Dermis microvascular lymphatic vessel endothelial cell (primary cell): ENCODE measurements at regions not wholly inside any gene's neighbourhood (a gene's known extent, or its start where the extent isn't known, plus 50 kb on each side); places are given as distances from the start of the nearest gene placed in this dataset.
"Not testable (repeated sequence)": the region's sequence is repeated elsewhere in the genome, so short reads cannot be mapped to it uniquely, and the experiment has no call there.

Experiments
- DNase-seq, 2 donors: peaks; one replicate each; pipeline versions ENCODE4 v3.0.0 to v3.0.0-alpha.2; 2010; ENCODE audit warnings: low read depth in 2 of 2

- peak in 1 of 2 donors; percentile 75 for DNase-seq
Observed at GRCh38 chr15:46089467-46089935, 454.7 kb downstream of the SQOR start.

- peak in 1 of 2 donors; percentile 50 for DNase-seq
Observed at GRCh38 chr15:46091860-46092450, 457.1 kb downstream of the SQOR start.

GRCh38 chr15:46098006-46098405 lies 463.2 kb downstream of the SQOR start:
- not testable (repeated sequence) for DNase-seq

- DNase-seq: no peak
Observed at GRCh38 chr15:46110755-46111154, 475.9 kb downstream of the SQOR start.

- no peak for DNase-seq
Observed at GRCh38 chr15:46111730-46112129, 476.9 kb downstream of the SQOR start.

GRCh38 chr15:46117071-46117470 lies 482.2 kb downstream of the SQOR start:
- DNase-seq: no peak

GRCh38 chr15:46120713-46121112 lies 485.9 kb downstream of the SQOR start:
- no peak for DNase-seq

GRCh38 chr15:46121441-46121840 lies 486.6 kb downstream of the SQOR start:
- no peak for DNase-seq

- no peak for DNase-seq
Observed at GRCh38 chr15:46126581-46126980, 491.8 kb downstream of the SQOR start.

GRCh38 chr15:46127361-46127874 lies 492.6 kb downstream of the SQOR start:
- no peak for DNase-seq

GRCh38 chr15:46129145-46129544 lies 494.3 kb downstream of the SQOR start:
- no peak for DNase-seq

- no peak for DNase-seq
Observed at GRCh38 chr15:46131876-46132275, 497.0 kb downstream of the SQOR start.

- DNase-seq: no peak
Observed at GRCh38 chr15:46137443-46137842, 502.6 kb downstream of the SQOR start.

GRCh38 chr15:46146002-46146401 lies 511.2 kb downstream of the SQOR start:
- no peak for DNase-seq

- DNase-seq: no peak
Observed at GRCh38 chr15:46146915-46147314, 512.1 kb downstream of the SQOR start.

- no peak for DNase-seq
Observed at GRCh38 chr15:46151786-46152185, 517.0 kb downstream of the SQOR start.

- no peak for DNase-seq
Observed at GRCh38 chr15:46166750-46167149, 531.9 kb downstream of the SQOR start.

- no peak for DNase-seq
Observed at GRCh38 chr15:46170326-46170725, 535.5 kb downstream of the SQOR start.

- no peak for DNase-seq
Observed at GRCh38 chr15:46174122-46174521, 539.3 kb downstream of the SQOR start.

GRCh38 chr15:46177219-46177618 lies 542.4 kb downstream of the SQOR start:
- DNase-seq: no peak

GRCh38 chr15:46178138-46178537 lies 543.3 kb downstream of the SQOR start:
- DNase-seq: no peak

- no peak for DNase-seq
Observed at GRCh38 chr15:46207341-46207740, 572.5 kb downstream of the SQOR start.

GRCh38 chr15:46213551-46213950 lies 578.7 kb downstream of the SQOR start:
- DNase-seq: no peak

GRCh38 chr15:46222826-46223225 lies 588.0 kb downstream of the SQOR start:
- no peak for DNase-seq
